Kidney epithelial cell (primary cell): ENCODE measurements at regions not wholly inside any gene's neighbourhood (a gene's known extent, or its start where the extent isn't known, plus 50 kb on each side); places are given as distances from the start of the nearest gene placed in this dataset.

Source experiments
- DNase-seq: peaks from one replicate; pipeline ENCODE4 v3.0.0-alpha.2; 2010; ENCODE audit warnings: low read depth
- H3K27me3 ChIP-seq: 2 replicates; pipeline ENCODE4 v1.6.0; 2011; ENCODE audit warnings: low read length; ENCODE audit not compliant: control insufficient read depth, insufficient read depth
- H3K36me3 ChIP-seq: 2 replicates; pipeline ENCODE4 v1.5.1; 2011; ENCODE audit warnings: low read length; ENCODE audit not compliant: control insufficient read depth, insufficient read depth
- H3K4me3 ChIP-seq: 2 replicates; pipeline ENCODE4 v1.5.1; 2011; ENCODE audit warnings: low read depth, mild to moderate bottlenecking, control low read depth, low read length
- CTCF ChIP-seq: IDR thresholded peaks from 2 replicates; pipeline ENCODE4 v1.5.1; 2011; ENCODE audit warnings: mild to moderate bottlenecking, moderate library complexity, low read length, control low read depth, inconsistent platforms; ENCODE audit not compliant: insufficient read depth, poor library complexity, severe bottlenecking

- Histone ChIP-seq H3K36me3 (no peaks in the 10 kb centered on the region), H3K4me3 (no peak overlapping the region), H3K27me3 (no peaks in the 10 kb centered on the region)
- no peak for TF ChIP-seq CTCF
- no peak for DNase-seq
Observed at GRCh38 chr5:112472614-112473013, 53.5 kb upstream of the EPB41L4A start.

- Histone ChIP-seq H3K36me3 (no peaks in the 10 kb centered on the region), H3K27me3 (no peaks in the 10 kb centered on the region), H3K4me3 (no peak overlapping the region)
- no peak for TF ChIP-seq CTCF
- DNase-seq, result no peak
Observed at GRCh38 chr5:112473989-112474388, 54.9 kb upstream of the EPB41L4A start.

- H3K27me3 ChIP-seq, result no peaks in the 10 kb centered on the region
- TF ChIP-seq CTCF, result no peak
- H3K36me3 ChIP-seq, result no peaks in the 10 kb centered on the region
- DNase-seq, result peak; percentile 28
- no peak overlapping the region for H3K4me3 ChIP-seq
Observed at GRCh38 chr5:112475747-112476365, 56.8 kb upstream of the EPB41L4A start.

- TF ChIP-seq CTCF, result no peak
- no peaks in the 10 kb centered on the region for H3K27me3 ChIP-seq
- H3K4me3 ChIP-seq, result no peak overlapping the region
- no peaks in the 10 kb centered on the region for H3K36me3 ChIP-seq
- peak; percentile 34 for DNase-seq
Observed at GRCh38 chr5:112479418-112479817, 60.3 kb upstream of the EPB41L4A start.

GRCh38 chr5:112480501-112480900 lies 61.4 kb upstream of the EPB41L4A start:
- no peak for DNase-seq
- TF ChIP-seq CTCF, result no peak
- no peak overlapping the region for H3K4me3 ChIP-seq
- no peaks in the 10 kb centered on the region for H3K27me3 ChIP-seq
- no peaks in the 10 kb centered on the region for H3K36me3 ChIP-seq

GRCh38 chr5:112483704-112484103 lies 64.6 kb upstream of the EPB41L4A start:
- Histone ChIP-seq H3K36me3 (no peaks in the 10 kb centered on the region), H3K4me3 (no peak overlapping the region), H3K27me3 (no peaks in the 10 kb centered on the region)
- no peak for TF ChIP-seq CTCF
- DNase-seq, result no peak
